Anterior cingulate cortex (tissue), 58 donors: ENCODE measurements at regions not wholly inside any gene's neighbourhood (a gene's known extent, or its start where the extent isn't known, plus 50 kb on each side); places are given as distances from the start of the nearest gene placed in this dataset.

Experiments
- DNase-seq, 58 donors: peaks; one replicate each; lab custom pipeline; 2025; lab: John Stamatoyannopoulos, UW

GRCh38 chr5:4159681-4160080 lies 564.0 kb downstream of the IRX1 start:
- DNase-seq = no peak

- DNase-seq = no peak
Measured at GRCh38 chr5:4164167-4164566, 568.5 kb downstream of the IRX1 start.

- DNase-seq = no peak
Measured at GRCh38 chr5:4180703-4181102, 585.1 kb downstream of the IRX1 start.

- DNase-seq = no peak
Measured at GRCh38 chr5:4182144-4182543, 586.5 kb downstream of the IRX1 start.

- no peak for DNase-seq
Measured at GRCh38 chr5:4185127-4185526, 589.5 kb downstream of the IRX1 start.

GRCh38 chr5:4188704-4189103 lies 593.1 kb downstream of the IRX1 start:
- no peak for DNase-seq

- no peak for DNase-seq
Measured at GRCh38 chr5:4189317-4189716, 593.7 kb downstream of the IRX1 start.

GRCh38 chr5:4191041-4191440 lies 595.4 kb downstream of the IRX1 start:
- no peak for DNase-seq

GRCh38 chr5:4191703-4192102 lies 596.1 kb downstream of the IRX1 start:
- no peak for DNase-seq

GRCh38 chr5:4192111-4192510 lies 596.5 kb downstream of the IRX1 start:
- no peak for DNase-seq

- DNase-seq = no peak
Measured at GRCh38 chr5:4196744-4197143, 601.1 kb downstream of the IRX1 start.

GRCh38 chr5:4197151-4197550 lies 601.5 kb downstream of the IRX1 start:
- DNase-seq = no peak

- no peak for DNase-seq
Measured at GRCh38 chr5:4198461-4198860, 602.8 kb downstream of the IRX1 start.

- DNase-seq = no peak
Measured at GRCh38 chr5:4199049-4199841, 603.6 kb downstream of the IRX1 start.

- DNase-seq = no peak
Measured at GRCh38 chr5:4203146-4203545, 607.5 kb downstream of the IRX1 start.

- peak in 2 of 58 donors; percentile 5 to 19 for DNase-seq
Measured at GRCh38 chr5:4204276-4205141, 608.9 kb downstream of the IRX1 start.

- DNase-seq = peak in 1 of 58 donors; percentile 24
Measured at GRCh38 chr5:4205398-4205797, 609.8 kb downstream of the IRX1 start.

- DNase-seq = no peak
Measured at GRCh38 chr5:4206127-4206526, 610.5 kb downstream of the IRX1 start.

- DNase-seq = no peak
Measured at GRCh38 chr5:4207486-4207885, 611.9 kb downstream of the IRX1 start.

- no peak for DNase-seq
Measured at GRCh38 chr5:4208537-4208936, 612.9 kb downstream of the IRX1 start.

- DNase-seq = no peak
Measured at GRCh38 chr5:4208996-4209395, 613.4 kb downstream of the IRX1 start.
